Gastrocnemius medialis (tissue), 4 donors: ENCODE measurements at regions not wholly inside any gene's neighbourhood (a gene's known extent, or its start where the extent isn't known, plus 50 kb on each side); places are given as distances from the start of the nearest gene placed in this dataset.

Source experiments
- ATAC-seq, 2 donors: fragments of 150-250 bp; one replicate each; pipeline ENCODE4 v1.9.1; 2016
- DNase-seq, 2 donors: peaks; one replicate each; pipeline ENCODE4 v3.0.0-alpha.2; 2019
- H3K27ac ChIP-seq, 4 donors: fragments of 200-600 bp; sonication (generic); 1 replicate in 1 of 4; 2 replicates in 3 of 4; pipeline ENCODE4 v1.5.1; 2016 to 2018; ENCODE audit warnings: mild to moderate bottlenecking in 2 of 4, moderate library complexity in 1 of 4
- H3K27me3 ChIP-seq, 3 donors: fragments of 200-600 bp; sonication (generic) in 2 of 3; 1 replicate in 1 of 3; 2 replicates in 2 of 3; pipeline versions ENCODE4 v1.5.1 to v1.6.0; 2016 to 2019; ENCODE audit warnings: mild to moderate bottlenecking in 1 of 3, moderate library complexity in 1 of 3
- H3K36me3 ChIP-seq, 2 donors: fragments of 200-600 bp; sonication (generic) in 1 of 2; one replicate each; pipeline ENCODE4 v1.5.1; 2017 to 2018
- H3K4me1 ChIP-seq, 2 donors: fragments of 200-600 bp; sonication (generic) in 1 of 2; one replicate each; pipeline ENCODE4 v1.5.1; 2016 to 2017; ENCODE audit warnings: mild to moderate bottlenecking in 2 of 2
- H3K4me3 ChIP-seq, 4 donors: fragments of 200-600 bp; sonication (generic) in 3 of 4; 1 replicate in 1 of 4; 2 replicates in 3 of 4; pipeline ENCODE4 v1.5.1; 2016 to 2019; ENCODE audit warnings: mild to moderate bottlenecking in 2 of 4
- H3K9me3 ChIP-seq, 3 donors: fragments of 200-600 bp; sonication (generic) in 2 of 3; 1 replicate in 1 of 3; 2 replicates in 2 of 3; pipeline ENCODE4 v1.5.1; 2016 to 2019
- CTCF ChIP-seq, 5 experiments: fragments of 450-650 bp in 3 of 5; fragments of 200-600 bp in 2 of 5; sonication (generic) in 2 of 5; IDR thresholded peaks in 4 of 5; conservative IDR thresholded peaks in 1 of 5; 1 replicate in 4 of 5; 2 replicates in 1 of 5; pipeline ENCODE4 v1.5.1; 2016 to 2019; ENCODE audit warnings: antibody characterized with exemption in 5 of 5, mild to moderate bottlenecking in 3 of 5, moderate library complexity in 3 of 5
- POLR2A ChIP-seq, 2 donors: fragments of 450-650 bp; IDR thresholded peaks; one replicate each; pipeline ENCODE4 v1.6.1; 2017; ENCODE audit warnings: antibody characterized with exemption in 2 of 2, mild to moderate bottlenecking in 2 of 2, moderate library complexity in 2 of 2
- in situ Hi-C, 4 donors: fragments of 200-750 bp; cut with MboI; loops; one replicate each; pipeline versions ENCODE4 v1.15.0 to v1.8.0; 2017; ENCODE audit warnings: low sequenced_read_pairs in 4 of 4
- intact Hi-C: fragments of 100-400 bp; cut with DNase I; formaldehyde crosslinking; loops from one replicate; pipeline ENCODE4 v1.15.1; 2023; ENCODE audit warnings: low total_unique reads

GRCh38 chr6:12419631-12420272 is 129.6 kb downstream of the EDN1 start:
- in situ Hi-C loops: no loop called here
- ATAC-seq (no peak), DNase-seq (no peak)
- TF ChIP-seq CTCF (IDR thresholded peaks at IDR 0.05 in 4 of 5, conservative IDR thresholded peaks at IDR 0.05 in 1 of 5) (no peak), POLR2A (IDR thresholded peaks at IDR 0.05) (no peak)
- H3K4me1 ChIP-seq: no peaks in the 10 kb centered on the region
- H3K36me3 ChIP-seq: no peaks in the 10 kb centered on the region
- H3K27me3 ChIP-seq: no peaks in the 10 kb centered on the region
- intact Hi-C loops: no loop called here
- no peak overlapping the region for H3K4me3 ChIP-seq
- H3K9me3 ChIP-seq: no peaks in the 10 kb centered on the region
- no peak overlapping the region for H3K27ac ChIP-seq

- no peak for TF ChIP-seq CTCF (IDR thresholded peaks at IDR 0.05 in 4 of 5, conservative IDR thresholded peaks at IDR 0.05 in 1 of 5)
- TF ChIP-seq POLR2A (IDR thresholded peaks at IDR 0.05): no peak
- no peaks in the 10 kb centered on the region for H3K4me1 ChIP-seq
- in situ Hi-C loops: no loop called here
- ATAC-seq (no peak), DNase-seq (no peak)
- no peaks in the 10 kb centered on the region for H3K36me3 ChIP-seq
- intact Hi-C loops: no loop called here
- H3K27ac ChIP-seq: no peak overlapping the region
- no peaks in the 10 kb centered on the region for H3K27me3 ChIP-seq
- no peak overlapping the region for H3K4me3 ChIP-seq
- no peaks in the 10 kb centered on the region for H3K9me3 ChIP-seq
Measured at GRCh38 chr6:12420626-12421025, 130.5 kb downstream of the EDN1 start.

- H3K36me3 ChIP-seq: no peaks in the 10 kb centered on the region
- no peak overlapping the region for H3K4me3 ChIP-seq
- DNase-seq (no peak), ATAC-seq (no peak)
- in situ Hi-C loops (no loop called here), intact Hi-C loops (no loop called here)
- H3K4me1 ChIP-seq: no peaks in the 10 kb centered on the region
- no peak overlapping the region for H3K27ac ChIP-seq
- H3K27me3 ChIP-seq: no peaks in the 10 kb centered on the region
- TF ChIP-seq POLR2A (IDR thresholded peaks at IDR 0.05): no peak
- no peak for TF ChIP-seq CTCF (IDR thresholded peaks at IDR 0.05 in 4 of 5, conservative IDR thresholded peaks at IDR 0.05 in 1 of 5)
- no peaks in the 10 kb centered on the region for H3K9me3 ChIP-seq
Measured at GRCh38 chr6:12421596-12421995, 131.4 kb downstream of the EDN1 start.

- intact Hi-C loops (no loop called here), in situ Hi-C loops (no loop called here)
- no peaks in the 10 kb centered on the region for H3K4me1 ChIP-seq
- no peak overlapping the region for H3K27ac ChIP-seq
- no peak overlapping the region for H3K4me3 ChIP-seq
- TF ChIP-seq CTCF (IDR thresholded peaks at IDR 0.05 in 4 of 5, conservative IDR thresholded peaks at IDR 0.05 in 1 of 5) (no peak), POLR2A (IDR thresholded peaks at IDR 0.05) (no peak)
- no peaks in the 10 kb centered on the region for H3K27me3 ChIP-seq
- ATAC-seq (no peak), DNase-seq (no peak)
- H3K36me3 ChIP-seq: no peaks in the 10 kb centered on the region
- no peaks in the 10 kb centered on the region for H3K9me3 ChIP-seq
Measured at GRCh38 chr6:12422848-12423247, 132.7 kb downstream of the EDN1 start.

- ATAC-seq: no peak
Measured at GRCh38 chr6:12423832-12424231, 133.7 kb downstream of the EDN1 start.

More at GRCh38 chr6:12423832-12424231, 133.7 kb downstream of the EDN1 start:
- in situ Hi-C loops (no loop called here), intact Hi-C loops (no loop called here)
- no peak for DNase-seq
- H3K4me1 ChIP-seq: no peaks in the 10 kb centered on the region
- no peaks in the 10 kb centered on the region for H3K27me3 ChIP-seq
- H3K4me3 ChIP-seq: no peak overlapping the region
- H3K9me3 ChIP-seq: no peaks in the 10 kb centered on the region
- H3K27ac ChIP-seq: no peak overlapping the region
- H3K36me3 ChIP-seq: no peaks in the 10 kb centered on the region
- TF ChIP-seq CTCF (IDR thresholded peaks at IDR 0.05 in 4 of 5, conservative IDR thresholded peaks at IDR 0.05 in 1 of 5) (no peak), POLR2A (IDR thresholded peaks at IDR 0.05) (no peak)
